IMR-90 (cell line): ENCODE measurements at regions not wholly inside any gene's neighbourhood (a gene's known extent, or its start where the extent isn't known, plus 50 kb on each side); places are given as distances from the start of the nearest gene placed in this dataset.
A peak's percentile ranks its signal among the peaks of the same experiment; 100 is the strongest.

Experiments
- ATAC-seq: fragments of 200-7000 bp; cut with Tn5 transposase; 2 replicates; pipeline ENCODE4 v1.9.1; 2020; ENCODE audit warnings: low read depth, mild to moderate bottlenecking, moderate library complexity
- BruUV-seq: library from RNA; stranded (reverse); fragments of 400-500 nt; replicated peaks from 2 replicates; lab custom pipeline; 2021; lab: Mats Ljungman, UMichigan
- CTCF ChIA-PET: fragments of 300-600 bp; formaldehyde crosslinking; extraction: SDS; loops from one replicate; lab custom pipeline; 2021; ENCODE audit warnings: antibody characterized with exemption; lab: Yijun Ruan, JAX
- POLR2A ChIA-PET: fragments of 300-600 bp; sonication (Branson Sonifier 250); formaldehyde crosslinking; loops from one replicate; lab custom pipeline; 2022; ENCODE audit warnings: antibody characterized with exemption; ENCODE audit not compliant: unreplicated experiment; lab: Charles Lee
- DNase-seq: peaks from one replicate; pipeline ENCODE4 v3.0.0; 2013
- H2AFZ ChIP-seq: replicated peaks from 2 replicates; pipeline ENCODE3; 2013; ENCODE audit warnings: low read length, mild to moderate bottlenecking; ENCODE audit not compliant: poor library complexity
- H2AK5ac ChIP-seq: 2 replicates; pipeline ENCODE4 v1.6.1; 2013; ENCODE audit warnings: low read depth, low read length, inconsistent platforms
- H2AK9ac ChIP-seq: replicated peaks from 2 replicates; pipeline ENCODE3; 2013; ENCODE audit warnings: mild to moderate bottlenecking, low read depth, low read length, moderate library complexity; ENCODE audit not compliant: poor library complexity
- H2BK120ac ChIP-seq: 2 replicates; pipeline ENCODE4 v1.6.1; 2013; ENCODE audit warnings: low read depth, low read length, inconsistent platforms
- H2BK15ac ChIP-seq: 3 replicates; pipeline ENCODE4 v1.6.1; 2013; ENCODE audit warnings: low read depth, low read length, inconsistent platforms
- H2BK20ac ChIP-seq: 2 replicates; pipeline ENCODE4 v1.6.1; 2013; ENCODE audit warnings: low read depth, mild to moderate bottlenecking, inconsistent platforms, low read length, moderate library complexity
- H2BK5ac ChIP-seq: 2 replicates; pipeline ENCODE4 v1.6.1; 2013; ENCODE audit warnings: mild to moderate bottlenecking, low read depth, low read length, inconsistent platforms; ENCODE audit not compliant: poor library complexity, severe bottlenecking
- H3K14ac ChIP-seq: replicated peaks from 2 replicates; pipeline ENCODE4 v1.6.1; 2013; ENCODE audit warnings: low read depth, low read length, inconsistent platforms
- H3K18ac ChIP-seq: 2 replicates; pipeline ENCODE4 v1.6.1; 2013; ENCODE audit warnings: low read depth, low read length, control low read depth
- H3K23ac ChIP-seq: 2 replicates; pipeline ENCODE4 v1.6.1; 2013; ENCODE audit warnings: low read depth, low read length, inconsistent platforms
- H3K27ac ChIP-seq: 2 replicates; pipeline ENCODE4 v1.5.1; 2013; ENCODE audit warnings: mild to moderate bottlenecking, control low read depth, low read length; ENCODE audit not compliant: insufficient read depth
- H3K27me3 ChIP-seq: 2 replicates; pipeline ENCODE4 v1.6.1; 2013; ENCODE audit warnings: low read length; ENCODE audit not compliant: control insufficient read depth, insufficient read depth
- H3K36me3 ChIP-seq: 2 replicates; pipeline ENCODE4 v1.6.1; 2013; ENCODE audit warnings: low read length, mixed read lengths; ENCODE audit not compliant: control insufficient read depth, insufficient read depth
- H3K4ac ChIP-seq: 2 replicates; pipeline ENCODE4 v1.6.1; 2013; ENCODE audit warnings: low read depth, low read length, inconsistent platforms
- H3K4me1 ChIP-seq: 2 replicates; pipeline ENCODE4 v1.6.1; 2013; ENCODE audit warnings: low read length, mixed read lengths; ENCODE audit not compliant: control insufficient read depth, insufficient read depth
- H3K4me2 ChIP-seq: 2 replicates; pipeline ENCODE4 v1.6.1; 2013; ENCODE audit warnings: low read depth, mild to moderate bottlenecking, control low read depth, low read length, moderate library complexity
- H3K4me3 ChIP-seq: 2 replicates; pipeline ENCODE4 v1.5.1; 2013; ENCODE audit warnings: low read depth, mild to moderate bottlenecking, control low read depth, low read length, moderate library complexity; ENCODE audit not compliant: insufficient read depth
- H3K56ac ChIP-seq: 2 replicates; pipeline ENCODE4 v1.6.1; 2013; ENCODE audit warnings: low read length, inconsistent platforms; ENCODE audit not compliant: insufficient read depth; ENCODE audit errors: extremely low read depth
- H3K79me1 ChIP-seq, 2 experiments: 2 replicates each; pipeline ENCODE4 v1.6.1; 2013; ENCODE audit warnings: low read length in 2 of 2, inconsistent platforms in 1 of 2, low read depth in 1 of 2
- H3K9ac ChIP-seq: 2 replicates; pipeline ENCODE4 v1.6.1; 2013; ENCODE audit warnings: low read depth, low read length, control low read depth
- H3K9me1 ChIP-seq: 2 replicates; pipeline ENCODE4 v1.6.1; 2013; ENCODE audit warnings: low read length, inconsistent platforms; ENCODE audit not compliant: insufficient read depth
- H3K9me3 ChIP-seq: 2 replicates; pipeline ENCODE4 v1.6.1; 2013; ENCODE audit warnings: low read length; ENCODE audit not compliant: control insufficient read depth, insufficient read depth
- H4K20me1 ChIP-seq: 2 replicates; pipeline ENCODE4 v1.6.1; 2013; ENCODE audit warnings: low read length, inconsistent platforms; ENCODE audit not compliant: insufficient read depth
- H4K5ac ChIP-seq: 2 replicates; pipeline ENCODE4 v1.6.1; 2013; ENCODE audit warnings: mild to moderate bottlenecking, low read depth, low read length, control low read depth
- H4K8ac ChIP-seq, 2 experiments: 2 replicates each; pipeline ENCODE4 v1.6.1; 2013; ENCODE audit warnings: low read depth in 2 of 2, low read length in 2 of 2, control low read depth in 1 of 2, inconsistent platforms in 1 of 2
- H4K91ac ChIP-seq: 2 replicates; pipeline ENCODE4 v1.6.1; 2013; ENCODE audit warnings: low read depth, low read length, inconsistent platforms; ENCODE audit not compliant: insufficient read depth
- MAZ ChIP-seq: IDR thresholded peaks from 2 replicates; pipeline ENCODE4 v1.6.1; 2012; ENCODE audit warnings: low read depth, mild to moderate bottlenecking, low read length, improper control_type of control experiment, moderate library complexity, borderline replicate concordance
- WGBS, 2 experiments: methylation state at CpG; one replicate each; pipeline versions ENCODE4 v1.1.5 to v1.1.7; 2013; ENCODE audit warnings: missing lambda C conversion rate in 2 of 2; ENCODE audit not compliant: insufficient read length in 1 of 2; ENCODE audit errors: extremely low coverage in 2 of 2; 5-methylcytosine and 5-hydroxymethylcytosine counted together
- dilution Hi-C: fragments of 300-500 bp; cut with HindIII; formaldehyde crosslinking; loops from one replicate; pipeline ENCODE4 v1.14.3; 2018; ENCODE audit warnings: low sequenced_read_pairs; ENCODE audit not compliant: unreplicated experiment
- in situ Hi-C: fragments of 300-500 bp; cut with MboI; formaldehyde crosslinking; loops from 3 replicates; pipeline ENCODE4 v1.14.3; 2019; ENCODE audit warnings: low sequenced_read_pairs, inconsistent platforms, mixed read lengths
- intact Hi-C: fragments of 100-400 bp; cut with micrococcal nuclease; formaldehyde crosslinking; loops from 2 replicates; pipeline ENCODE4 v1.10.0; 2022
- TF ChIP-seq, protein P1 (sequence below): conservative IDR thresholded peaks from 2 replicates; pipeline ENCODE4 v1.5.1; 2012; ENCODE audit warnings: mild to moderate bottlenecking, low read depth, low read length, improper control_type of control experiment

DNA sequence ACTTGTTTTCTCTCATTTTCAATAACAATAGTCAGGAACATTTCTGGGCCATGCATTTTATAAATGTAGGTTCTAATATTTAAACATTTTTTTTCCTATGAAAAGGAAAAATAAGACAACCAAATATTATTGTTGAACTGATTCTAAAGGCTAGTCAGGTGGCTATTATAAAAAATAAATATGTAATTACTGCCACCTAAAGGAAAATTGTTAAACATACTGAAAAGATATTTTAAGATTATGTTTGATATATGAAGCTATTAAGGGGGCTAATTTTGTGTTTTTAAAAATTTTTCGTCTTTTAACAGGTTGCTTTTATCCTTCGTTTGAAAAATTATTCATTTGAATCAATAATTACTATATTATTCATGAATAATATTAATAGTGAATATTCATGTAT is 62.2 kb upstream of the FDX1 start:
- Histone ChIP-seq H3K27me3 (no peaks in the 10 kb centered on the region), H3K23ac (no peak overlapping the region), H3K4me3 (no peak overlapping the region), H3K79me1 (no peaks in the 10 kb centered on the region), H3K4me1 (peaks cover 4% of the 10 kb centered on the region), H3K27ac (no peak overlapping the region), H3K14ac (no peak overlapping the region), H3K36me3 (no peaks in the 10 kb centered on the region), H4K5ac (no peak overlapping the region), H3K9me3 (no peaks in the 10 kb centered on the region), H2BK15ac (no peak overlapping the region), H4K8ac (no peak overlapping the region), H2AK5ac (no peak overlapping the region), H2AFZ (no peak overlapping the region), H2BK5ac (no peak overlapping the region), H3K4ac (no peak overlapping the region), H2AK9ac (no peak overlapping the region), H2BK120ac (no peak overlapping the region), H3K18ac (no peak overlapping the region), H2BK20ac (no peak overlapping the region), H4K91ac (no peak overlapping the region), H3K9ac (no peak overlapping the region), H3K9me1 (peaks cover 8% of the 10 kb centered on the region; the same call in 1 of the 2 replicates), H3K4me2 (no peak overlapping the region), H4K20me1 (no peaks in the 10 kb centered on the region), H3K56ac (no peak overlapping the region)
- intact Hi-C loops (loop anchor here (2.0 to 5.0 kb wide), 4 partner anchors 70 to 421 kb away; partner anchors contain the start of genes RDX and ZC3H12C), in situ Hi-C loops (loop anchor here (25.0 kb wide), 1 partner anchor 505 kb away; no protein-coding TSS in a partner anchor), dilution Hi-C loops (no loop called here)
- BruUV-seq: no TSS peak
- no peak for TF ChIP-seq MAZ
- TF ChIP-seq, protein P1, sequence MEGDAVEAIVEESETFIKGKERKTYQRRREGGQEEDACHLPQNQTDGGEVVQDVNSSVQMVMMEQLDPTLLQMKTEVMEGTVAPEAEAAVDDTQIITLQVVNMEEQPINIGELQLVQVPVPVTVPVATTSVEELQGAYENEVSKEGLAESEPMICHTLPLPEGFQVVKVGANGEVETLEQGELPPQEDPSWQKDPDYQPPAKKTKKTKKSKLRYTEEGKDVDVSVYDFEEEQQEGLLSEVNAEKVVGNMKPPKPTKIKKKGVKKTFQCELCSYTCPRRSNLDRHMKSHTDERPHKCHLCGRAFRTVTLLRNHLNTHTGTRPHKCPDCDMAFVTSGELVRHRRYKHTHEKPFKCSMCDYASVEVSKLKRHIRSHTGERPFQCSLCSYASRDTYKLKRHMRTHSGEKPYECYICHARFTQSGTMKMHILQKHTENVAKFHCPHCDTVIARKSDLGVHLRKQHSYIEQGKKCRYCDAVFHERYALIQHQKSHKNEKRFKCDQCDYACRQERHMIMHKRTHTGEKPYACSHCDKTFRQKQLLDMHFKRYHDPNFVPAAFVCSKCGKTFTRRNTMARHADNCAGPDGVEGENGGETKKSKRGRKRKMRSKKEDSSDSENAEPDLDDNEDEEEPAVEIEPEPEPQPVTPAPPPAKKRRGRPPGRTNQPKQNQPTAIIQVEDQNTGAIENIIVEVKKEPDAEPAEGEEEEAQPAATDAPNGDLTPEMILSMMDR: 0 out of 2 replicates have a peak, but pooled peaks have one; percentile 12
- ATAC-seq: no peak
- CTCF ChIA-PET: interaction anchor here (1.8 kb wide), 1 partner anchor 167 kb away, joined by 8 read pairs; no protein-coding TSS in a partner anchor
- no CpG with 5 or more reads among the region's 2 CpGs for WGBS, 2 experiments
- no peak for DNase-seq
- POLR2A ChIA-PET: no interaction called here
